GM19395 (cell line): ENCODE measurements at regions not wholly inside any gene's neighbourhood (a gene's known extent, or its start where the extent isn't known, plus 50 kb on each side); places are given as distances from the start of the nearest gene placed in this dataset.

Experiments
- ATAC-seq: cut with Tn5 transposase; IDR thresholded peaks from one replicate; pipeline ENCODE4 v1.9.1; 2021; ENCODE audit warnings: mild to moderate bottlenecking, moderate library complexity; ENCODE audit not compliant: unreplicated experiment

GRCh38 chr1:222046684-222047263, 304.9 kb upstream of the DUSP10 start:
- ATAC-seq = no peak

GRCh38 chr1:222045786-222046185, 303.9 kb upstream of the DUSP10 start:
- no peak for ATAC-seq

DNA sequence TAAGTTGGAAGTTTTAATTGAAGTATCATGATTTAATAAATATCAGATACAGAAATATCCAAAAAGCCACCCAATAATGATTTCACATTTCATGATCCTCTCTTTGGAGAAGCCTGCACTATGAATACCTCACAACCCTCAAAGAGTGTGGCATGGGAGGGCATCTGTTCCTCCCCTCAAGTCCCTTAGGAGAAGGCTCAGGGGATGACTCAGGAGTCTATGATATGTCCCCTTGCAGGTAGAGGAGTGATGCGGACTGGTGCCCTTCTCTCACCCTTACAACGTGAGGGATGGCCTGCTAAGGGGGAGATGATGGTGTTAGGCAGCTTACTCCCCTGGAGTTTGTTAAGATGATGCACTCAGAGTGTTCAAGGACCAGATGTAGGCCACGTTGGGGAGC, 303.3 kb upstream of the DUSP10 start:
- ATAC-seq = no peak

DNA sequence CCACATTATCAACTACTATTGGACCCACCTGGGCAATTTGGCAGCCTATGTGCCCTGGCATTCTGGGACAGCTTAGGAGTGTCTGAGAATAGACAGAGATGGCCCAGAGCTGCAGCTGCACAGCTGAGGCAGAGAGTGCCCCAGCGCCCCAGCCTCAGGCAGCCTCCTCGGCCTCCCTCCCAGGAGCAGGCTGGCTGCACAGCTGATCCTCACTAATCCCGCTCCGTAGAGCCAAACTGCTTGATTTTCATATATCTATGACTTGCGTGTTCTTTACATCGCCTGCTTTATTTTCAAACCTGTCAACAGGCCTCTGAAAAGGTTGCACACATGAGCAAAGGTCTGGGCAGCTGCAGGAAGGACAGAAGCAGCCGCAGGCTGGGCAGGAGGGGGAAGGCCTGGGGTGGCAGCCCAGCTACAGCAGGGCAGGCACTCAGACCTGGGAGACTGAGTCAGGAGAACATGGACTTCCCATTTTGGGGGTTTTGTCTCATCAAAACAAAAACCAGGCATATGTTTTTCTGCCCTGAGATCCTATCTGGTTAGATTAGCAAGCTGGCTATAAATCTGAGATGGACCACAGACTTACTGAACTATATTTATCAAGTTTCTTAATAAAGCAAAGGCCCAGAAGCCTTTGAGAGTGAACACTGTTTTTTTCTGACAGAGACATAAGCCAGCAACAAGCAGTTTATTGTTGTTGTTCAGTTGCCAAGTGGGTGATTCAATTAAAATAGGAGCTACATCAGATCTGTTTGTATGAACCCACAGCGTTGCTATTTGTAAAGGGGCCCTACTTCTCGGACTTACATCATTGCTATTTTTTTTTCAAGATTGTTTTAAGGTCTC, 301.8 kb upstream of the DUSP10 start:
- ATAC-seq = no peak

DNA sequence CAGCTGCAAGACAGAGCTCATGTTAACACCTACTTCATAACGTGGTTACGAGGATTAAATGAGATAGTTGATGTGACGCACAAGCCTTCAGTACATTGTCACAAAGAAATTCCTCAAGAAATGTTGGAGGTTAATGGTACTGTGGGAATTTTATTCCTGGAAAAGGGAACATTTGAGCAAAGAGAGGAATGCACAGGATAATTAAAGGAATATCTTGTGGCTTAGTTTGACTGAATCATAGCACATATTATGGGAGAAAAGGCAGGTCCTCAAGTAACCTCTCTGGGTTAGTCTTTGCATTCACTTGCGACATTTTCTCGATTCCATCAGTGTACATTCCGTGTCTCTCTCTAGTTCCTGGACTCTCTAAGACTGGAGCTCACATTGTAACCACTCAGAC, 300.2 kb upstream of the DUSP10 start:
- ATAC-seq = no peak

DNA sequence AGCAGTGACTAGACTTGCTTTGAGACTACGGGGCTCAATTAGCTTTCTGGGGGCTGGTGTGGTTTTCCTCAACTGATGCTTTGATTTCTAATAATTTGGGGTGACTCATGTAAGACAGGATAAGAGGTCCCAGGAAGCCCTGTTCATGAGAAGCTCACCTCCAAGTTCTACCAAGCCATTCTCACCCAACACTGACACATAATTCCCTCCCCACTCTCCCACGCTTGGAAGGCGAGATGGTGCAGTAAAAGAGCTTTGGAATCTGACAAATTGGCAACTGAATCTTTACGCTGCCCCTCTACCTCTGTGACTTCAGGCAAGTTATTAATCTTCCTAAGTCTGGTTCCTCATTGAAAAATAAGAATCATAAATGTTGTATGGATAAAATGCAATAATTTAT, 299.1 kb upstream of the DUSP10 start:
- ATAC-seq = no peak

DNA sequence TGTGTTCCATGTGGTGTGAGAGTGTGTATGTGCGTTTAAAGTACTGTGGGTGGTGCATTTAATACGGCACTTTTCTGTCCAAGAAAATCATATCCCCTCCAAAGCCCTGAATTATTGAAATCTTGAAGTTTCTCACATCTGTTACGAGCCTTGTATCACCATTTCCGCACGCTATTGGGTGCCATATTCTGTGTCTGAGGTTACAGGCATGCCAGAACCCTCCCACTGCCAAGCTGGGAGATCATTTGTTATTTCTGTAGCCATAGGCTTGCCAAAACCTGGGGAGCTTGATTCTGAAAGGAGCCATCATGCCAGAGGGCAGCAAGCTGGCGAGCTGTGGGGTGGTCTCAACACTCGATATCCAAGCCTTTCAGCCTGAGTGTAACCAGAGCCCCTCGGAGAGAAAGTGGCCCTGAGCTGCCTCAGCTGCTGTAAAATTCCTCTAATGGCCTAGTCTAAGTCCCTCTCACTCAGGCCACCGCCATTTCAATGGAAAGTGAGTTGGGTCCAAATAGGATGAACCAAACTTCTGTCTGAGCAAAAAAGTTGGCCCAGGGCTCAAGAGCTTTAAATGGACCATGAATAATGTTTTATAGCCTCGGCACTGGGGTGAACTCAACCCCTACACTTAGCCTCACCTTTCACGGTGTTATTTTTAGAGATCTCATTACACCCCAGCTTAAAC, 298.4 kb upstream of the DUSP10 start:
- ATAC-seq = no peak

DNA sequence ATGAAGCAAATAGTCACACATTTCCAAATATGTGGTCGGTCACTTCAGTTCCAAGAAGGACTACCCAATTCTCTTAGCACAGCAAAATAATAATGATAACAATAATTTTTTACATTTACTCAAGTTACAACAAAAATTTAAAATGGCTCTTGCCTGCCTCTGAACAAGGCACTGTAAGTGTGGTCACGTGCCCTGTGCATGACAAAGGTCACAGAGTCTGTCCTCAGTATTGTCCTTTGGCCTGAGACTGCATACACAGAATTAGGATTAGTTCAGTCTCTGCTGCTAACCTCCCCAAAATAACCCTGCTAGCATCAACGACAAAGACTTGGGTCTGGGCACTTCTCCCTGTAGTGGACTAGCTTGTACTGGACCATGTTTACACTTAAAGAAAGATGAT, 297.1 kb upstream of the DUSP10 start:
- ATAC-seq = no peak

DNA sequence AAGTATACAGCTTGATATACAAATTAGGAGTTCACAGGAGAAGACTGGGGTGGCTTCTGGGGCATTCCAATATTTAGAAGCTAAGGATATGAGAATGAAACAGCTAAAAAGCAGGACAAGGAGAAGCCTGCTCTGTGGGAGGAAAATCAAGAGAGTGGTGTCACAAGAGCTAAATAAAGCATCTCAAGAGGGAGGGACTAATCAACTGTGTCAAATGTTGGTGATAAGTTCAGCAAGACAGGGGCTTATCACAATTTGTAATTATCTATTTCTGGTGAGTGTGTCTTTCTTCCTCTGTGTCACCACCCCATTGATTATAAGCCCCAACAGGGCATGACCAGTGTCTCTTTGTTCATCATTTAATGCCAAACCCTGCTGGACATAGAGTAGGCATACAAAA, 295.8 kb upstream of the DUSP10 start:
- ATAC-seq = no peak

GRCh38 chr1:222034790-222035189, 292.9 kb upstream of the DUSP10 start:
- ATAC-seq = no peak

GRCh38 chr1:222033450-222033849, 291.6 kb upstream of the DUSP10 start:
- ATAC-seq = no peak

DNA sequence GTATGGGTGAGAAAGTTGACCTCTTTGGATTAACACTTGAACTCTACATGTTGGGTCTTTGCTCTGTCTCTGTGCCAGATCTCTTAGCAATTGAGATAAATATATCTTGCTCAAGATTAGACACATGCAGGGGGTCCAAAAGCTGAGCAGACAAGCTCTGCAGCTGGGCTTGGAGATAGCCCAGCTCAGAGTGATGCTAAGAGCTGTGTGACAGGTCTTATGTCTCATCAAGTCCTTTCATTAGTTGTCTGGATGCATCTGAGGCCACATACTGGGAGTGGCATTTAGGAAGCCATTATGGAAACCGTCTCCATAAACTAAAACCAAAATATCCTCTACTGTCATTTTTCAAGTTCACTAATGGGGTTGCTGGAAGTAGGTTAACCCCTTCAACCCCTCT, 289.4 kb upstream of the DUSP10 start:
- ATAC-seq = no peak

DNA sequence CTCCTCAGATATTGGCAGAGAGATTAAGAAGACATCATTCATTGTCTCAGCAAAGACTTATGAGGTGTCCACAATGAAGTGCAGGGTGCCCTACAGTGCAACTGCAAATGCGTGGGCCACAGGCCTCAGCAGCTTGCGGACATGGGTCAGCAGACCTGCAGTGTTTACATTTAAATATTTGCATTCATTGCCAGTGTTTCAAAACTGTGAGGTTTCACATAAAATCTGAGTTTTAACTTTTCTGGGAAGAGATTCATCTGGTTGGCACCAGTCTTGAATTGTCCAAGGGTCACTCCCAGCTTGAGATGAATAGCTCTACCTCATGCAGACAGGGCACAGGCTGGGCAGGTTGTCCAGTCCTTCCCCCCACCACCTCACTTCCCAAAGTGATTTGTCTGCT, 286.8 kb upstream of the DUSP10 start:
- ATAC-seq = no peak

DNA sequence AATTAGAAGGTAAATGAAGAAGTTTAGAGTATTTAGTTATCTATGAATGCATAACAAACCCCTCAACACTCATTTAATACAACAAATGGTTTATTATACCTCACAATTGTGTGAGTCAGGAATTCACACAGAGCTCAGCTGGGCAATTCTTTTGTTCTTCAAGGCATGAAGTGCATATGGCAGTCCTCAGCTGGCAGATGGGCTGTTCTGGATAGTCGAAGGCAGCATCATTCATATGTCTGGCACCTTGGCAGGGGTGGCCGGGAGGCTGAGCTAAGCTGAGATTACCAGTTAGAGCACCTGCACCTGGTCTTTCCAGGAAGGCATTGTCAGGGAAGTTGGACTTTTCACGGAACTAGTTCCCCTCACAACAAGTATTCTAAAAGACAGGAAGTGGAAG, 286.2 kb upstream of the DUSP10 start:
- ATAC-seq = no peak

GRCh38 chr1:222026280-222026679, 284.4 kb upstream of the DUSP10 start:
- no peak for ATAC-seq

DNA sequence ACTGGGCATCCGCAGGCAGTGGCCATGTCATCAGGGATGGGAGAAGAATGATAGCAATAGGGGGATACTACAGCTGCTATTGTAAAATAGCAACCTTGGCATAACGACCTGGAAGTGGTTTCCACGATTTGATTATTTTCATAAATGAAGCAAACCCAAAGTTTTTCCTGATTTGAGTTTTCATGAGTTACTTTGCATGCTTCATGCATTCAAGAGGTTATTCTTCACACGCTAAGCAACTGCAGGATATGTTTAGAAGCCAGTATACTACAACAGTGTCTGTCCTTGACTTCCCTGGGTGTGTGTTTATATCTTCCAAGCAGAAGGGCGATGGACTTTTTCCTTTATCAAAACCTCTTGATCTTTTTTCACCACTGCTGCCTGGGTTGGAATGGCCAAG, 281.1 kb upstream of the DUSP10 start:
- no peak for ATAC-seq

GRCh38 chr1:222021129-222021528, 279.2 kb upstream of the DUSP10 start:
- no peak for ATAC-seq

DNA sequence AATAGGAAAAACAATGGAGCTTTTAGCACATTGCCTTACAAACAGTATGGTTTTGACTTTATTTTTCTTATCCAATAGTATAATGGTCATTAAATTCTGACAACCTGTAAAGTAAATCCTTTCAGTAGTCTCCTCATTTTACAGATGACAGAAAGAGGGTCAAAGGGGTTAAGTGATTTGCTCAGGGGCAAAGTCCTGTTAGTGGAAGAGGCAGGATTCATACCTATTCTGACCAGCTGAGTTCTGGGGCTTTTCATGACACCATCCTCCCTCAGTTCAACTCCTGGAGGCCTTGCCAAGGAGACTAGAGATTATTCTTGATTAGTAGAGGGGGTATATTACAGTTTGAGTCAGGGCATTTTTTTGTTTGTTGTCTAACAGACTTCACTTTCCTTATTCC, 278.7 kb upstream of the DUSP10 start:
- no peak for ATAC-seq

DNA sequence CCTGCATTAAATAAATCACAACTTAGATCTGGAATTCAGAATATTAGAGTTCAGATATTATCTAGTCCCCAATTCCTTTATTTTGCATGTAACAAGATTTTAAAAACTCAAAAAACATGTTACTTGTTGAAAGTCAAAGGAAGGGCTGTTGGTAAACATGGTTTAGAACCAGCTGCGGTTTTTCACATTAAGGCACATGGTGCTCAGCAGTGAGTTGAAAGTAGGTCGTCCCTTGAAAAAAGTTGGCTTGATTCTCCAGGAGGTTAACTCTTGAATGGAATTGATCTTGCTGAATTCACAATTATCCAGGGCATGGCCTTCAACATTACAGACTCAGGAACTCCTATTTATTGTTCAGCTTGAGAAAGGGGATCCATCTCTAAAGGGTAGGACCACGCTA, 277.1 kb upstream of the DUSP10 start:
- ATAC-seq = no peak

- ATAC-seq = no peak
Measured at GRCh38 chr1:222018041-222018440, 276.2 kb upstream of the DUSP10 start.

- no peak for ATAC-seq
Measured at GRCh38 chr1:222015686-222016085, 273.8 kb upstream of the DUSP10 start.

DNA sequence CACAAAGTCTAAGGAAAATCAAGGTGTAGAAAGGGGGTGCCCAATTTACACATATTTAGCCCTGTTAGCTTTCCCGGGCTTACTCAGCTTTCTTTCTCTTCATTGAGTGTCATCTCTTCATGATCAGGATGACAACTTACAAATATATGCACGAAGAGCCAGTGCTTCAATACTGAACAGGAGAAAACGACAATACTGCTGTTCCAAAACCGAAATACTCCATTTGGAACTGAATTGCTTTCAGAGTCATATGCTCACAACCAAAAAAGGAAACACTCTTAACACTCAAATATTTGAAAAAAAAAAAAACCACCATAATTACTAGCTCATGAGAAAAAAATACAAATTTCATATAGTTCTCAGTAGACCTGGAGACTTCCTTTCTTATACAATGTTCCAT, 272.1 kb upstream of the DUSP10 start:
- no peak for ATAC-seq
